GM12872 (cell line): ENCODE measurements at regions not wholly inside any gene's neighbourhood (a gene's known extent, or its start where the extent isn't known, plus 50 kb on each side); places are given as distances from the start of the nearest gene placed in this dataset.

Experiments
- CTCF ChIP-seq: IDR thresholded peaks from 3 replicates; pipeline ENCODE4 v1.5.1; 2011; ENCODE audit warnings: low read depth, mild to moderate bottlenecking, low read length, moderate library complexity; ENCODE audit not compliant: insufficient read depth

- no peak for TF ChIP-seq CTCF
Measured at GRCh38 chr2:210861038-210861665, 304.8 kb downstream of the CPS1 start.

GRCh38 chr2:210862283-210863065, 306.1 kb downstream of the CPS1 start:
- TF ChIP-seq CTCF, result no peak

GRCh38 chr2:210863283-210863682, 306.9 kb downstream of the CPS1 start:
- TF ChIP-seq CTCF, result no peak

- no peak for TF ChIP-seq CTCF
Measured at GRCh38 chr2:210873631-210874030, 317.2 kb downstream of the CPS1 start.

- no peak for TF ChIP-seq CTCF
Measured at GRCh38 chr2:210884227-210884626, 327.8 kb downstream of the CPS1 start.

- TF ChIP-seq CTCF, result no peak
Measured at GRCh38 chr2:210888035-210888434, 331.6 kb downstream of the CPS1 start.

GRCh38 chr2:210895132-210895531, 338.7 kb downstream of the CPS1 start:
- no peak for TF ChIP-seq CTCF
